SK-N-SH treated with all-trans-retinoic acid at 6 μM for 48 hours (cell line): ENCODE measurements at regions not wholly inside any gene's neighbourhood (a gene's known extent, or its start where the extent isn't known, plus 50 kb on each side); places are given as distances from the start of the nearest gene placed in this dataset.

Experiments
- RARB ChIP-seq: fragments of 250-450 bp; sonication (Bioruptor Pico); IDR thresholded peaks from 2 replicates; pipeline ENCODE4 v1.8.0; 2021; ENCODE audit warnings: mild to moderate bottlenecking, moderate library complexity
- TF ChIP-seq, protein P1 (sequence below): fragments of 250-450 bp; sonication (Bioruptor Pico); IDR thresholded peaks from 2 replicates; pipeline ENCODE4 v1.5.1; 2020; ENCODE audit warnings: low read depth, mild to moderate bottlenecking, moderate library complexity

GRCh38 chr10:21090609-21091082 lies 193.5 kb upstream of the NEBL start:
- TF ChIP-seq RARB (CRISPR knock-in tag) = no peak
- TF ChIP-seq, protein P1, sequence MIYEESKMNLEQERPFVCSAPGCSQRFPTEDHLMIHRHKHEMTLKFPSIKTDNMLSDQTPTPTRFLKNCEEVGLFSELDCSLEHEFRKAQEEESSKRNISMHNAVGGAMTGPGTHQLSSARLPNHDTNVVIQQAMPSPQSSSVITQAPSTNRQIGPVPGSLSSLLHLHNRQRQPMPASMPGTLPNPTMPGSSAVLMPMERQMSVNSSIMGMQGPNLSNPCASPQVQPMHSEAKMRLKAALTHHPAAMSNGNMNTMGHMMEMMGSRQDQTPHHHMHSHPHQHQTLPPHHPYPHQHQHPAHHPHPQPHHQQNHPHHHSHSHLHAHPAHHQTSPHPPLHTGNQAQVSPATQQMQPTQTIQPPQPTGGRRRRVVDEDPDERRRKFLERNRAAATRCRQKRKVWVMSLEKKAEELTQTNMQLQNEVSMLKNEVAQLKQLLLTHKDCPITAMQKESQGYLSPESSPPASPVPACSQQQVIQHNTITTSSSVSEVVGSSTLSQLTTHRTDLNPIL (CRISPR knock-in tag) = no peak
